ENCODE measurements at regions not wholly inside any gene's neighbourhood (a gene's known extent, or its start where the extent isn't known, plus 50 kb on each side); places are given as distances from the start of the nearest gene placed in this dataset.

DNA sequence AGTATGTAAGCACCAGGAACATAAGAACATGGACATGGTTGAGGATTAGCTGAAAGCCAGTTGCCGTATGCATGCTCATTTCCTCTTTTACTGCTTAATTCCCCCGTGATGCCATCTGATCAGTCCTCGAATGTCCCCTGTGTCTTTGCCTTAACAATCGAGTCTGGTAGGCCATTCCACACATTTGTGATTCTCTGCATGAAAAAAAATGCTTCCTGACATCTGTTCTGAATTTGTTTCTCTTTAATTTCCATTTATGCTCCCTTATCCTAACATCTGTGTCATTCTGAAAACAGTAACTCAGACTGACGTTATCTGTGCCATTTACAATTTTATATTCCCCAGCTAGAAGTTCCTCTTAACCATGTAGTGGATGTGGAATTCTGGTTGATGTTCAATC lies 158.2 kb upstream of the TOX3 start (continued):
- no peak for TF ChIP-seq CEBPB (IDR thresholded peaks at IDR 0.05; ENCODE audit: low read depth, low read length)
- TF ChIP-seq KDM5A (IDR thresholded peaks at IDR 0.05; ENCODE audit: low read length): no peak
- TF ChIP-seq CHD7 (IDR thresholded peaks at IDR 0.05; ENCODE audit: insufficient replicate concordance, low read length): no peak
